HG03342 (cell line): ENCODE measurements at regions not wholly inside any gene's neighbourhood (a gene's known extent, or its start where the extent isn't known, plus 50 kb on each side); places are given as distances from the start of the nearest gene placed in this dataset.
"Not testable (repeated sequence)": the region's sequence is repeated elsewhere in the genome, so short reads cannot be mapped to it uniquely, and the experiment has no call there.

Source experiments
- ATAC-seq: cut with Tn5 transposase; IDR thresholded peaks from one replicate; pipeline ENCODE4 v1.9.1; 2021; ENCODE audit warnings: mild to moderate bottlenecking, moderate library complexity; ENCODE audit not compliant: unreplicated experiment

DNA sequence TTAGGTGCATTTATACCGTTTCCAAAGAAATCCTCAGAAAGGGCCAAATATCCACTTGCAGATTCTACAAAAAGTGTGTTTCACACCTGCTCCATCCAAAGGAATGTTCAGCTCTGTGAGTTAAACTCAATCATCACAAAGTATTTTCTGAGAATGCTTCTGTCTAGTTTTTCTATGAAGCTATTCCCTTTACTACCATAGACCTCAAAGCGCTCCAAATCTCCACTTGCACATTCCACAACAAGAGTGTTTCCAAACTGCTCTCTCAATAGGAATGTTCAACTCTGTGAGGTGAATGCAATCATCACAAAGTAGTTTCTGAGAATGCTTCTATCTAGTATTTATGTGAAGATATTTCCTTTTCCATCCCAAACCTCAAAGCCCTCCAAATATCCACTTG is 412.7 kb upstream of the WSB1 start:
- not testable (repeated sequence) for ATAC-seq

GRCh38 chr17:26882097-26882761 is 411.7 kb upstream of the WSB1 start:
- peak; percentile 65 for ATAC-seq

DNA sequence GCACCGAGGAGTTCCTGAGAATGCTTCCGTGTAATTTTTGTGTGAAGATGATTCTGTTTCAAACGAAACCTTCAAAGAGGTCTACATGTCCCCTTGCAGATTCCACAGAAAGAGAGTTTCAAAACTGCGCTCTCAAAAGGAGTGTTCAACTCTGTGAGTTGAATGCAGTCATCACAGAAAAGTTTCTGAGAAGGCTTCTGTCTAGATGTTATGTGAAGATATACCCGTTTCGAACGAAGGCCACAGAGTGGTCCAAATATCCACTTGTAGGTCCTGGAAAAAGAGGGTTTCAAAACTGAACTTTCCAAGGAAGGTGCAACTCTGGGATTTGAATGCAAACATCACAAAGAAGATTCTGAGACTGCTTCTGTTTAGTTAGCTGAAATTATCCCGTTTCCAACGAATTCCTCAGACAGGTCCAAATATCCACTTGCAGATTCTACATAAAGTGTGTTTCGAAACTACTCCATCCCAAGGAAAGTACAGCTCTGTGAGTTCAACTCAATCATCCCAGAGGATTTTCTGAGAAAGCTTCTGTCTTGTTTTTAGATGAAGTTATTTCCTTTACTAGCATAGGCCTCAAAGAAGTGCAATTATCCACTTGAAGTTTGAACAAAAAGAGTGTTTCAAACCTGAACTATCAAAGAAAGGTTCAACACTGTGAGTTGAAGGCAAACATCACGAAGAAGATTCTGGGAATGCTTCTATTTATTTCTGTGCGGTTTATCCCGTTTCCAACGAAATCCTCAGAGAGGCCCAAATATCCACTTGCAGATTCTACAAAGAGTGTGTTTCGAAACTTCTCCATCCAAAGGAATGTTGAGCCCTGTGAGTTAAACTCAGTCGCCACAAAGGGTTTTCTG is 409.8 kb upstream of the WSB1 start:
- ATAC-seq, result not testable (repeated sequence)

GRCh38 chr17:26884741-26885059 is 409.2 kb upstream of the WSB1 start:
- not testable (repeated sequence) for ATAC-seq

DNA sequence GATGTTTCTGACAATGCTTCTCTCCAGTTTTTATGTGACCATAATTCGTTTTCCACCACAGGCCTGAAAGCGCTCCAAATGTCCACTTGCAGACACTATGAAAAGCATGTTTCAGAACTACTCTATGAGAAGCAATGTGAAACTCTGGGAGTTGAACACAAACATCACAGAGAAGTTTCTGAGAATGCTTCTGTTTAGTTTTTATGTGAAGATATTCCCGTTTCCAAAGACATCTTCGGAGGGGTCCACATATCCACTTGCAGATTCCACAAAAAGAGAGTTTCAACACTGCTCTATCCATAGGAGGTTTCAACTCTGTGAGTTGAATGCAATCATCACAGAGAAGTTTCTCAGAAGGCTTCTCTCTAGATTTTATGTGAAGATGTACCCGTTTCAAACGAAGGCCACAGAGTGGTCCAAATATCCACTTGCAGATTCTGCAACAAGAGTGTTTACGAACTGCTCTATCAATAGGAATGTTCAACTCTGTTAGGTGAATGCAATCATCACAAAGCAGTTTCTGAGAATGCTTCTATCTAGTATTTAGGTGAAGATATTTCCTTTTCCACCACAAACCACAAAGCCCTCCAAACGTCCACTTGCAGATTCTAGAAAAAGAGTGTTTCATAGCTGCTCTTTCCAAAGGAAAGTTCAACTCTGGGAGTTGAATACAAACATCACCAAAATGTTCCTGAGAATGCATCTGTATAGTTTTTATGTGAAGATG is 408.5 kb upstream of the WSB1 start:
- ATAC-seq, result not testable (repeated sequence)
